Lung (tissue), 11 donors: ENCODE measurements at regions not wholly inside any gene's neighbourhood (a gene's known extent, or its start where the extent isn't known, plus 50 kb on each side); places are given as distances from the start of the nearest gene placed in this dataset.
A peak's percentile ranks its signal among the peaks of the same experiment; 100 is the strongest.

Experiments used
- ATAC-seq: fragments of 200-7000 bp; cut with Tn5 transposase; one replicate; pipeline ENCODE4 v1.9.1; 2020; ENCODE audit warnings: moderate number of reproducible peaks; ENCODE audit not compliant: insufficient read depth, low FRiP score
- DNase-seq, 3 donors: peaks; one replicate each; pipeline ENCODE4 v3.0.0-alpha.2; 2013 to 2017
- H3K27ac ChIP-seq, 2 donors: one replicate each; pipeline ENCODE4 v1.5.1; 2013; ENCODE audit warnings: mild to moderate bottlenecking in 2 of 2, moderate library complexity in 2 of 2, control low read depth in 1 of 2, inconsistent platforms in 1 of 2, low read depth in 1 of 2, low read length in 1 of 2
- H3K27me3 ChIP-seq, 3 donors: one replicate each; pipeline ENCODE4 v1.5.1; 2013; ENCODE audit warnings: low read length in 2 of 3; ENCODE audit not compliant: control insufficient read depth in 3 of 3, insufficient read depth in 3 of 3
- H3K36me3 ChIP-seq, 4 donors: one replicate each; pipeline ENCODE4 v1.5.1; 2013; ENCODE audit warnings: low read length in 4 of 4, mild to moderate bottlenecking in 1 of 4, moderate library complexity in 1 of 4; ENCODE audit not compliant: control insufficient read depth in 4 of 4, insufficient read depth in 4 of 4
- H3K4me1 ChIP-seq, 5 donors: one replicate each; pipeline ENCODE4 v1.5.1; 2013; ENCODE audit warnings: low read length in 5 of 5, mild to moderate bottlenecking in 2 of 5, moderate library complexity in 1 of 5; ENCODE audit not compliant: control insufficient read depth in 5 of 5, insufficient read depth in 5 of 5
- H3K4me3 ChIP-seq: one replicate; pipeline ENCODE4 v1.5.1; 2013; ENCODE audit warnings: mild to moderate bottlenecking, control low read depth, moderate library complexity
- H3K9ac ChIP-seq, 2 donors: one replicate each; pipeline ENCODE4 v1.5.1; 2013; ENCODE audit warnings: low read length in 2 of 2, control low read depth in 1 of 2; ENCODE audit not compliant: insufficient read depth in 1 of 2
- H3K9me3 ChIP-seq, 4 donors: one replicate each; pipeline ENCODE4 v1.5.1; 2013; ENCODE audit warnings: low read length in 3 of 4, mild to moderate bottlenecking in 1 of 4, moderate library complexity in 1 of 4; ENCODE audit not compliant: control insufficient read depth in 4 of 4, insufficient read depth in 3 of 4
- CTCF ChIP-seq: IDR thresholded peaks from 2 replicates; pipeline ENCODE4 v1.5.1; 2012; ENCODE audit warnings: mild to moderate bottlenecking; ENCODE audit errors: control extremely low read depth, extremely low read depth
- WGBS, 2 donors: extraction: QIAGEN DNeasy Blood & Tissue Kit; methylation state at CpG; one replicate each; pipeline ENCODE4 v1.1.7; 2013; 5-methylcytosine and 5-hydroxymethylcytosine counted together
- donor health status: control.
- donor health status: control.
- donor health status: Bipolar disorder and iron deficiency.
- donor health status: healthy.
- donor health status: DM: yes; HTN: yes; CAD: no.

- Histone ChIP-seq H3K36me3 (no peaks in the 10 kb centered on the region), H3K27ac (no peak overlapping the region), H3K4me3 (no peak overlapping the region), H3K4me1 (no peaks in the 10 kb centered on the region), H3K9ac (no peak overlapping the region), H3K27me3 (no peaks in the 10 kb centered on the region), H3K9me3 (no peaks in the 10 kb centered on the region)
- no peak for TF ChIP-seq CTCF
- ATAC-seq (no peak), DNase-seq (peak; percentile 19 to 64 (median 25))
- WGBS, 2 donors, result 59 to 78% methylated on average over 4 of the region's 4 CpGs
Observed at GRCh38 chr10:28354511-28354910, 51.6 kb upstream of the MPP7 start.

- no peak for ATAC-seq
- H3K4me1 ChIP-seq, result no peaks in the 10 kb centered on the region
- no peaks in the 10 kb centered on the region for H3K27me3 ChIP-seq
- no peak overlapping the region for H3K27ac ChIP-seq
- 61 to 87% methylated on average over 2 of the region's 2 CpGs for WGBS, 2 donors
- no peak overlapping the region for H3K4me3 ChIP-seq
- TF ChIP-seq CTCF, result no peak
- no peak overlapping the region for H3K9ac ChIP-seq
- no peaks in the 10 kb centered on the region for H3K9me3 ChIP-seq
- DNase-seq, result no peak
- H3K36me3 ChIP-seq, result no peaks in the 10 kb centered on the region
Observed at GRCh38 chr10:28355376-28355775, 52.5 kb upstream of the MPP7 start.

- ATAC-seq (no peak), DNase-seq (no peak)
- no peak overlapping the region for H3K27ac ChIP-seq
- H3K27me3 ChIP-seq, result no peaks in the 10 kb centered on the region
- no peaks in the 10 kb centered on the region for H3K36me3 ChIP-seq
- WGBS, 2 donors, result 95 to 96% methylated on average over 3 of the region's 3 CpGs
- no peak for TF ChIP-seq CTCF
- H3K9me3 ChIP-seq, result no peaks in the 10 kb centered on the region
- H3K9ac ChIP-seq, result no peak overlapping the region
- H3K4me3 ChIP-seq, result no peak overlapping the region
- H3K4me1 ChIP-seq, result no peaks in the 10 kb centered on the region
Observed at GRCh38 chr10:28359334-28359733, 56.5 kb upstream of the MPP7 start.

- H3K9ac ChIP-seq, result no peak overlapping the region
- H3K27me3 ChIP-seq, result no peaks in the 10 kb centered on the region
- WGBS, 2 donors, result 54 to 78% methylated on average over 4 of the region's 4 CpGs
- H3K4me3 ChIP-seq, result no peak overlapping the region
- no peaks in the 10 kb centered on the region for H3K9me3 ChIP-seq
- no peak for TF ChIP-seq CTCF
- DNase-seq (no peak), ATAC-seq (no peak)
- no peak overlapping the region for H3K27ac ChIP-seq
- H3K36me3 ChIP-seq, result no peaks in the 10 kb centered on the region
- H3K4me1 ChIP-seq, result no peaks in the 10 kb centered on the region
Observed at GRCh38 chr10:28360175-28360574, 57.3 kb upstream of the MPP7 start.
